OCI-LY7 (cell line): ENCODE measurements at regions not wholly inside any gene's neighbourhood (a gene's known extent, or its start where the extent isn't known, plus 50 kb on each side); places are given as distances from the start of the nearest gene placed in this dataset.

ENCODE experiments used
- EZH2phosphoT487 ChIP-seq: fragments of 200-600 bp; sonication (generic); IDR thresholded peaks from 2 replicates; pipeline ENCODE4 v1.6.1; 2018; ENCODE audit warnings: low read depth, borderline replicate concordance, mild to moderate bottlenecking, mixed run types, antibody characterized with exemption, low read length, moderate library complexity, mixed read lengths
- TF ChIP-seq, protein P1 (sequence below): fragments of 200-600 bp; sonication (generic); conservative IDR thresholded peaks from 2 replicates; pipeline ENCODE4 v1.5.1; 2014; ENCODE audit warnings: mild to moderate bottlenecking, antibody characterized with exemption, low read length, moderate library complexity, mixed read lengths

DNA sequence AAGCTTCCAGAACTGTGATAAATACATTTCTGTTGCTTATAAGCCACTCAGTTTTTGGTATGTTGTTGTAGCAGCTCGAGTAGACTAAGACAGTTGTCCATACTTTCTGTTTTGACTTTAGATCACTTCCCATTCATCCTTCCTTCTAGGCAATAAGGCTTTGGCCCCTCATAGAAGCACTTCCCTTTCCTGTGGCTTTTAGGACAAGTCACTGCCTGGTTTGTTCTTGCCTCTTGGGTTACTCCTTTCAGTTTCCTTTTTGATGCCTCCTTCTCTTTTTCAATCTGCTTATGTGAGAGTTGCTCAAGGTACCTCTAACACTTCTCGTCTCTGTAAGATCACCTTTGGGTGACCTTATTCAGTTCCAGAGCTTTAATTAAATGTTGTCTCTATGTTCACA is 72.4 kb upstream of the NTRK2 start:
- TF ChIP-seq, protein P1, sequence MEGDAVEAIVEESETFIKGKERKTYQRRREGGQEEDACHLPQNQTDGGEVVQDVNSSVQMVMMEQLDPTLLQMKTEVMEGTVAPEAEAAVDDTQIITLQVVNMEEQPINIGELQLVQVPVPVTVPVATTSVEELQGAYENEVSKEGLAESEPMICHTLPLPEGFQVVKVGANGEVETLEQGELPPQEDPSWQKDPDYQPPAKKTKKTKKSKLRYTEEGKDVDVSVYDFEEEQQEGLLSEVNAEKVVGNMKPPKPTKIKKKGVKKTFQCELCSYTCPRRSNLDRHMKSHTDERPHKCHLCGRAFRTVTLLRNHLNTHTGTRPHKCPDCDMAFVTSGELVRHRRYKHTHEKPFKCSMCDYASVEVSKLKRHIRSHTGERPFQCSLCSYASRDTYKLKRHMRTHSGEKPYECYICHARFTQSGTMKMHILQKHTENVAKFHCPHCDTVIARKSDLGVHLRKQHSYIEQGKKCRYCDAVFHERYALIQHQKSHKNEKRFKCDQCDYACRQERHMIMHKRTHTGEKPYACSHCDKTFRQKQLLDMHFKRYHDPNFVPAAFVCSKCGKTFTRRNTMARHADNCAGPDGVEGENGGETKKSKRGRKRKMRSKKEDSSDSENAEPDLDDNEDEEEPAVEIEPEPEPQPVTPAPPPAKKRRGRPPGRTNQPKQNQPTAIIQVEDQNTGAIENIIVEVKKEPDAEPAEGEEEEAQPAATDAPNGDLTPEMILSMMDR: no peak
- TF ChIP-seq EZH2phosphoT487: no peak
